ENCODE measurements at regions not wholly inside any gene's neighbourhood (a gene's known extent, or its start where the extent isn't known, plus 50 kb on each side); places are given as distances from the start of the nearest gene placed in this dataset.
"Not testable (repeated sequence)": the region's sequence is repeated elsewhere in the genome, so short reads cannot be mapped to it uniquely, and the experiment has no call there.

DNA sequence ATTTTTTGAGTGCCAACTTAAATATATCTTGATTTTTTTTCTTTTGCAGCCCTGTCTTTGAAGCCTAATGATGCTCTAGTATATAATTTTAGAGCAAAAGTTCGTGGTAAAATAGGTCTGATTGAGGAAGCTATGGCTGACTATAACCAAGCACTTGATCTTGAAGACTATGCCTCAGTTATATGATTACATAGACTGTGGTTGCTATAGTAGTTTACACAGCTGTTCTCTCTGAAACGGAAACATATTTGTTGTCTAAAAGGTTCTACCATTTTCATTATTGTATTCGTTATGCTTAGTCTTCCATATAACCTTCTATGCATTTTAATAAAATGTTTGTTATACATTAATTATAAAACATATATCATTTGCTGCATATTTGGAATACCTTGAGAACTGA lies 246.7 kb downstream of the TTC6 start:
- no peak for DNase-seq (ENCODE audit: low read depth, low spot score)

DNA sequence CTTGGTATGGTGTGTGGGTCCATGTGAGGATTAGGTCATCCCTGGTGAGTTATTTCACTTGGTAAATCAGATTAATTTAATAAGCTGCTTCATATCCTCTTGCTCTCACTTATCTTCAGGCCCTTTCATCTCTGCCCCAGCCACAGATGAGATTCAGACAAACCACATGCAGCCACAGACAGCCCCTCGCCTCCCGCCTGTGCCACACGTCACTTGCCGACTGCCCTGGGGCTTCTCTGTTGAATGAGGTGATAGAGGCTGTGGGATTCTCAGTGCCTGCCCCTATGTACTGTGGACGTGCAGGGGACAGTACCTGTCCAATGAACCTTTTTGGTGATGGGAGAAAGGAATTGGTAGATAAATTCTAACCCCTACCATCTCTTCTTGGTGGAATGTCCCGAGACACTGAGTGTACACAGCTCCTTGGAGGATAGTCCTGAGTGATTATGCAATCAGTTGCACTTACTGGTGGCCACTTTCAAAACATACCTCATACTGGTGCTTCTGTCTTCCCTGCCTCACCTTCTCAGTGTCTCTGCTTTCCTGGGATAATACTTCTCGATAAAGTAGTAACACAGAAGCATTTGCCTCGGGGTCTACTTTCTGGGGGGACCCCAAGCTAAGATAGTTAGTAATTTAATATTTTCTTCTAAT lies 248.7 kb downstream of the TTC6 start:
- DNase-seq (ENCODE audit: low read depth, low spot score) = no peak

DNA sequence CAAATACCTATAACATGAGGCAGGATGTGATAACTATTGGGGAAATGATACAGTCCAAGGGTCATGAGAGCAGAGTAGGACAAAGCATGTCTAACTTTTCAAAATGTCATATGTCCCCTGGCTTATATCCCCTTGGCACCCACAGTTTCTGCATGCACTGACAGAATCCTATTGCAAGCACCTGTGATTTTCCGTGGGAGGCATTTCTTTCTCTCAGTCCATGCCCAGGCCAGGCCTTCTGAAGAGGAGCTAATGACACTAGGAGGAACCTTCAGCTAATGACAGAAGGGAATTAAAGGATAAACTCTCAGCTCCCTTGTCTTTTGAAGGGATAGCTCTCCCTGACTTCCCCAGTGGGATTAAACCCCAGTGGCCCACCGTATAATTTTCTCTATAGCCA lies 249.2 kb downstream of the TTC6 start:
- no peak for DNase-seq (ENCODE audit: low read depth, low spot score)

DNA sequence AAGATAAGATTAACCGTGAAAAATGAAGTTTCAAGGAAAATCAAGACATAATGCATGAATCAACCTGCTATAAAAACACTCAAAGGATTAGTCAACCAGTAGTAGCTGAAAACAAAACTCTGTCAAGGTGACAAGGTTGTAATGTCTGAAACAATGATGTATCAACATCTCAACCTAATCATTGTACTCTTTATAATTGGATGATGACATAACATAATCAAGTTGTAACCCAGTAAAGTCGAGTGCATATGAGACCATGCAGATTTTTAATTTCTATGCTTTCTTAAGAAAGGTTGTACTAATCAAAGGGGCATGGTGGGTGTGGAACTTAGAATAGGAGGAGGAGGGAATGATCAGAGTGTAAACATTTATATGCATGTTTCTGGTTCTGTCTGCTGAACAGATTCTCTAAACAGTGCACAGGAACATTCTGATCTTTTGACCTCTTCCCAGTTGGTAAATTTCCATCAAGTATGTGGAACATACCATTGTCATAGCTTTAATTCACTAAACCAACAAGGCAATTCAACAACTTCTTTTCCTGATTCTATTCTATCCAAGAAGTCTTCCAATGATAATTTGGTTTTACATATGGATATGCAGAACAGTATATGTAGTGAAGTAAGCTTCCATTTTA lies 253.7 kb downstream of the TTC6 start:
- no peak for DNase-seq (ENCODE audit: low read depth, low spot score)

DNA sequence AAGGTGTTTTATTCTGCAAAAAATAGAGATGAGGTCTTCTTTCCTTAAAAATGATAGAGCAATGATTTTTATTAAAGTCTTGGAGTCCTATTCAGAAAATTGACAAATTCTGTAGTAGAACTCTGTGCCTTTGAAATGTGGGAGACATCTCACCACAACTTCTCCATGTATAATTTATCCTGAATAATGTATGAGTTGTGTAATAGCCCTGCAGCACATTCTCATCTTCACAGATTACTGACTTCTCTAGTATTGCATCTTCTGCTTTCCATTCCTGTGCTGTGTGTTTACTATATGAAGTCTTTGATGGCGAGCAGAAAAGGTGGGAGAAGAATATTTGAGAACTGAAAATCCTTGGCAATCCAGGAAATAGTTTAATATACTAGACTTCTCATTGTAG lies 255.6 kb downstream of the TTC6 start:
- no peak for DNase-seq (ENCODE audit: low read depth, low spot score)

DNA sequence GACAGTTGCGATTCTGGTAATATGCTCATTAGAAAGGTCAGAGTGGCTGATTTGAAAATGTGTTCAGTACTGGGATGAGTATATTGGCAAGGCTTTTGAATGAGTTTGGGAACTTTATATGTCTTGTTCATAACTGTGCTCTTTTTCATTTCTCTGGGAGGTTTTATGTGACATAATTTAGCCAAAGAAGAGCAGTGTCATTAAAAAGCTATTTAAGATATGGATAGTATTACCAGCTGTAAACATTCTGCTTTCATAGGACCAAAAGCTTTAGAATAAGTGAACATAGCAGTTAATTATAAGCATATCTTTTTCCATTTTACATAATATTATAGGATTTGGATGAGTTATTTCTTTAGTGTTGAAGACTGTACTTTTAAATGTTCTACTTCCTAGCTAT lies 260.4 kb downstream of the TTC6 start:
- no peak for DNase-seq (ENCODE audit: low read depth, low spot score)

DNA sequence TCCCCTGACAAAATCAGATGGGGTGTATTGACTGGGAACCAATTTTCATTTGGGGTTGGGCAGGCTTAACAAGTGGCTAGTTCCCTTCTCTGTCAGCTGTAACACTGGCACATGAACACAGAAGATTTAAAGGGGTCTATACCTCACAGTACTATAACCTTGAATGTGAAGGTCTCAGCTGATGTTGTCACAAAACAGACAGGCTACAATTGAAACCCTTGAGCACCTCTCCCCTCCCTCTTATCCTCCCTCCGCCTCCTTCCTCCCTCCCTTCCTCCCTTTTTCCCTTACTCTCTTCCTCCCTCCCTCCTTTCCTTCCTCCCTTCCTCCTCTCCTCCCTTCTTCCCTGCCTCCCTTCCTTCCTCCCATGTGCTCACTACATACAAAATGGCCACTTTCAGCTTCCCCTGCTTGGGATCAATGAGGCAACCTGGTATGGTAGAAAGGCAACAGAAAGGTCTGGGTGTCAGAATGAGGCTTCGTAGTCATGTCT lies 262.4 kb downstream of the TTC6 start:
- no peak for DNase-seq (ENCODE audit: low read depth, low spot score)

DNA sequence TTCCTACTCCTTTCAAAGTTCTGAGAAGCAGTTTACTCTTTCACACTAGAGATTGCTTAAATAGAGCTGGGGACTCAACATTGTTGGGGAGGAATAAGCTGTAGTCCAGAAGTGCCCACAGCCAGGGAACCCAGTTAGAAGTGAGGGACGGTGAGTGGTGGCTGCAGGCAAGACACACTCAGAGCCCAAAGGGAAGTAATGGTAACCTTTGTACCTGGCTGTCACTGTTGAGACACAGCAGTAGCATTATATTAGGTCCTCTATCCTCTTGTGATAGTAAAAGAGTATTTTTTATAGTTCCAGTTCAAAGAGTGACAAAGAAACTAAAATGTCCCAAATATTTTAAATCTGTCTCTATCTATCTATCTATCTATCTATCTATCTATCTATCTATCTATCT lies 263.3 kb downstream of the TTC6 start:
- DNase-seq (ENCODE audit: low read depth, low spot score) = no peak

DNA sequence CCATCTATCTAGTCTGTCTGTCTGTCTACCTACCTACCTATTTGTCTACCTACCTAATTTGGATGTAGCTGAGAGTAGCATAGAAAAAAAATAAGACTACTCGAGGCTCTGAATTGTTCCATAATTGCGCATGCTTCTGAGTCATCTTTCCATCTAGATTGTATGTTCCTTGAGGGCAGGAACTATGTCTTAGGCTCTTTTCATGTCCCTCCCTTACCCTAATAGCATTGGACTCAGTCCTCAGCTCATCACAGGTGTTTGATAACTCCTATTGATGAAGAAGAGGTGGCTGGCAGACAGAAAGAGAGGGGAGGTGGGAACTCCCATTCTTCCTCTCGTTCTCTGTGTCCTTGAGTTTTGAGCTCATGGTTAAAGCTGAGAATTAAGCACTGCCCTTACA lies 263.7 kb downstream of the TTC6 start:
- DNase-seq (ENCODE audit: low read depth, low spot score) = no peak

DNA sequence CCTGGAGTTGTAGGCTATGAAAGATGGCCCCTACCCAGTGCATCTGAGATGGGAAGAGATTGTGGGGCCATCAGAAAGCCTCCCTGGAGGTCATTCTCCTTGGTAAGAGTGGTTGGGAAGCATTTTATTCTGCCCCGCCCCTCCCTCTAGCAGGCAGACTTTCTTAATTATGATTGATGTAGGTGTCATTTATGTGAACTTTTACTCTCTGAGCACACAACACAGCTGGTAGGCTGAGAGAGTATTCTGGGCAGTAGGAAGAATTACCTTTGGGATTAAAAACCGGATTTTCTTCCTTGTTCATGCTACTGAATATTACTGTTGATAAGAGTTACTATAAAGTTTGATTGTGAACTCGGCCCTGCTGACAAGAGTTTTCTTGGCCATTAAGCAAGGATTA lies 266.8 kb downstream of the TTC6 start:
- DNase-seq (ENCODE audit: low read depth, low spot score) = no peak

DNA sequence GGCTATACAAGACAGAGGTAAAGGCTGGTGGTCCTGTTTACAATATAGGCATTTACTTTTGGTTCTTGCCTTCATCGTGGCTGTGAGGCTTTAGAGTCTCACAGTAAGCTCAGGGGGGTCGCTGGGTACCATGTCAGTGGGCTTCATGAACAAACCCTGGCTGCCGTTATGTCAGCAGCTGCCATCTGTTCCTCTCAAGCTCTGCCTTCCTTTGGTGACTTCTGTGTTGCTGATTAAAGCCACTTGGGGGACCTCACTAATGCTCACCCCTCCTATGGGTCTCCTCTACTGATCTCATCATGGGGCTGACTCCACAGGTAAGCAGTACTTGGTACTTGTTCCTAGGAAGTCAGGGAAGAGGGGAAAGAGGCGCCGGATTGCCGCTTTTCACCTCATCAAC lies 268.7 kb downstream of the TTC6 start:
- DNase-seq (ENCODE audit: low read depth, low spot score) = no peak

DNA sequence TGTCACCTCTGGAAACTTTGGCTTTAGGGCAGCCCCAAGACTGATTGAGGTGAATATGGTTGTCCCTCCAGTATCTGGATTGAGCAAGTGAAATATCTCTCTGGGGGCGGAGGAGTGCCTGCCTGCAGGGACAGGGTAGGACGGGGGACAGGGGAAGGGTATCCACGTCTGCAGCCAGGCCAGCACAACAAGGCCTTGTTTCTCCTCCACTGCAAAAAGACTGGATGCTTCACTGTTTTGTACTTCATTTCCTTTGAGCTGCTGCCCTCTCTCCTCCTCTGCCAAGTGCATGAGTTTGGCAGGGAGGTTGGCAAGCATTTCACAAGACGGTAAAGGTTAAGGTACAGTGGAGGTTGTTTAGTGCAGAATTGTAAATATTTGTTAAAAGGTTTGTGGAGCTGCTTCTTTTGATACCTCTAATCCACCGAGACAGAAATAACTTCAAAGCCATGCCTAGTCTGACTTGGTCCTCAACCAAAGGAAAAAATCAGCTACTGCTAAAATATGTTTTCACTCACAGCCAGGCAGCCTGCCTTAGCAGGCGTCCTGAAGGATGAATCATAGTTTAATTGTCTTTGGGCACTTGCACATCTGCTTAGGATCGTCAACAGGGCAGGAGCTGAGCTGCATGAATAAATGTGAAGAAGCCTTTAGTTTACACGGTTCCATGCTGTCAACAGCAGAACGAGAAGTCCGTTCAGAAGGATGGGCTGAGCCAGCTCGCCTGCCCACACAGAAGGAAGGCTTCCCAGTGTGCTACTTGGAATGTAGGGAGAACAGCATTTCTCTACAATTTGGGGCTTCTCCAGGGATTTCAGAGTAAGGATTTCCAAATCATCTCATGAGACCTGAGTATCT lies 269.7 kb downstream of the TTC6 start:
- no peak for DNase-seq (ENCODE audit: low read depth, low spot score)

DNA sequence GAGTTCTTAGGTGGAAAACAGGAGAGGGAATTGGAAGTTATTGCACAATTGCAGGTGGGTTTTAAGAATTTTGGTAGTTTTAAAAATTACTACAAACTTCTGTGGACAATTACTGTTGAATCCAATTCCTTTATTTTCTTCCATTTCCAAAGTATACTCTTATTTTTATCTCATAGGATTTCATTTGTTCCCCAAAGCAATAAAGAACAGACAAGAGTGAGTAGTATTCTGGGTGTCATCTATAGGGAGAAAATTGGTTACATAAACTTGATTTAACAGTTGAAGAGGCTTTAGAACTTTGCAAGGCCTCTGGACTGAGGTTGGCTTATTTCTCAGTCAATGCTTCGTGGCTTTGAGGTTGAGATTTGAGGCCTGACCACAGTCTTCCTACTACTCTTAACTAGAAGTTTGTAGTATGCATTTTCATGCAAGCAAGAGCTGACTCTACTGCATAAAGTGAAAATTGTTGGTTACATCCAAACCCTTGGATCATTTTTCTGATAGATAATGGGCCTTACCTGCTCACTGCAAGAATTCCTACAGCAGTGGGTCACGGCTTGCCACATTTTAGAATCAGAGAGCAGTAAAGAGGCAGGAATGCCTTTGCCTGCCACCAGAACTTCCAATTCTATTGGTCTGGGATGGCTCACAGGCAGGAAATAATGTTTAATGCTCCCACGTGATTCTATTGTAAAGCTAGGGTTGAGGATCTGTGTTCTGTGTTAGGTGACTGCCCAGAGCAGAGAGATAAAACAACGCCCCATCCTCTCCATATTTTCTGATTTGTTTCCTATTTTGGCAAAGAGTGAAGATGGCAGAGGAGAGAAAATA lies 270.5 kb downstream of the TTC6 start:
- DNase-seq (ENCODE audit: low read depth, low spot score) = no peak

DNA sequence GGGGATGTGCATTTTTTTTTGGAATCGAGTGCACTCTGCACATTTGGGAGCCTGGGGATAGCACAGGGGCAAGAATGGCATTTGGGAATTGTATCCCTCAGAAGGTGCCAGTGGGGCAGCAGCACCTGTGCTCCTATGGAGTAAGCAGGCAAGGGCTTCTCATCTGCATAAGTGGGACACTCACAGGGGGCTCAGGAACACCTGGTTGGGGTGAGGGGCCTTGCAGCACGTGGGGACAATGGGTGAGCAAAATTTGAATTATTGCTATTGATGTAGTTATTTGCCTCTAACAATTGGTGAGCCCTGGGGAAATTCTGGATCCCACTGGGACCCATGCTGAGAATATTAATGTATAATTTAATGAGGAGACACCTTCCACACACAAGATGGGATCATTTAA lies 274.2 kb downstream of the TTC6 start:
- DNase-seq (ENCODE audit: low read depth, low spot score) = no peak

DNA sequence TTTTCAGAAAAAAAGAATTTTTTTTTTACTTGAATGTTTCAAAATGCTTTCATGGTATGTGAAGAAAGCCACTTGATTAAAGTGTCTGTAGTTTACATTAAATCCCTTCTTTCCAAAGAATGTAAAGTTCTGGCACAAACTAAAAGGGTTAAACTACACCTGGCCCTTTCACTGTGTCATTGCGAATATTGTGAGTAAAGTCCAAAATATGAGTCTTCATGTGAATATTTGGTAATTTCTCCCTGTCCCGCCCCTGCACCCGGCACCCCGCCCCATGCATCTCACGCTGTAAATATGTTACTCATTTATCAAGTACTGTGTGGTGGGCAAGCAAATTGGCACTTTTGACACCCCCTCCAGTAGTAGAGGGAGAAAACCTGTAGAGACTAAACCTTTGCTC lies 274.7 kb downstream of the TTC6 start:
- no peak for DNase-seq (ENCODE audit: low read depth, low spot score)

DNA sequence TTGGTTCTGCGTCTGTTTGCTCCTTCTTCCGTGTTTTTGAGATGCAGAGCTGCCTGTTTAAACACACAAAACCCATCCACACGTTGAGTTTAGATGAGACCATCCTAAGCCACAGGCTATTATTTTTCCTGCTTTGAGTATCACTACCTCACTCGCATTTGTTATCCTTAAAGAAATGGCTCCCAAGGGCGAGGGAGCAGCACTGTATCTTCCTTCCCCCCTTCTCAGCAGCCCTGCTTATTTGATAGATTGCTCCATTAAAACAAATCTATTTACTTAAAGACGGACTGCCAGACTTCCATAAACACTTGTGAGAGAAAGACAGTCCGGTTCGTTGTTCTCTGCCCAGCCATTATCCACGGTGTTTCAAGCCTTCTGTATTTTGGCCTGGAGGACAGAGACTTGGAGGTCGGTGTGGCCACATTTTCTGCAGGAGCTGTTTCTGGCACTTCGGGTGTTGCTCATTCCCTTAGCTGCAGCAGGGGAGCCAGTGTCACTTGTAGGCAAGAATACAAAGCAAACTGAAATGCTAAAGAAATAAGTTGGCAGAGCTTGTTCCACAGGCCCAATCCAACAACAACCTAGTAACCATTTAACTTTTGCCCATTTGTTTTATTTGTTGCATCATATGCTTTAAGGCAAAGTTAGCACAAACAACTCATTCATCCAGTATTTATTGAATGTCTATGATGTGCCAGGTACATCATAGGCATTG lies 275.4 kb downstream of the TTC6 start:
- DNase-seq (ENCODE audit: low read depth, low spot score) = no peak

DNA sequence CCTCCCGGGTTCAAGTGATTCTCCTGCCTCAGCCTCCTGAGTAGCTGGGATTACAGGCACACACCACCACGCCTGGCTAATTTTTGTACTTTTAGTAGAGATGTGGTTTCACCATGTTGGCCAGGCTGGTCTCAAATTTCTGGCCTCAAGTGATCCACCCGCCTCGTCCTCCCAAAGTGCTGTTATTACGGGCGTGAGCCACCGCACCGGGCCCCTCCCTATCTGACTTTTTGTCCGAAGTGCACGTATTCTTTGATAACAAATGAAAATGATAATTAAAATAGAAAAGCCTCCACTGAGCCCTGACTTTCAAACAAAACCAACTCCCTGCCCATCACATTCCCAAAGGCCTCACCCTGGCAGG lies 278.6 kb downstream of the TTC6 start:
- not testable (repeated sequence) for DNase-seq (ENCODE audit: low read depth, low spot score)

DNA sequence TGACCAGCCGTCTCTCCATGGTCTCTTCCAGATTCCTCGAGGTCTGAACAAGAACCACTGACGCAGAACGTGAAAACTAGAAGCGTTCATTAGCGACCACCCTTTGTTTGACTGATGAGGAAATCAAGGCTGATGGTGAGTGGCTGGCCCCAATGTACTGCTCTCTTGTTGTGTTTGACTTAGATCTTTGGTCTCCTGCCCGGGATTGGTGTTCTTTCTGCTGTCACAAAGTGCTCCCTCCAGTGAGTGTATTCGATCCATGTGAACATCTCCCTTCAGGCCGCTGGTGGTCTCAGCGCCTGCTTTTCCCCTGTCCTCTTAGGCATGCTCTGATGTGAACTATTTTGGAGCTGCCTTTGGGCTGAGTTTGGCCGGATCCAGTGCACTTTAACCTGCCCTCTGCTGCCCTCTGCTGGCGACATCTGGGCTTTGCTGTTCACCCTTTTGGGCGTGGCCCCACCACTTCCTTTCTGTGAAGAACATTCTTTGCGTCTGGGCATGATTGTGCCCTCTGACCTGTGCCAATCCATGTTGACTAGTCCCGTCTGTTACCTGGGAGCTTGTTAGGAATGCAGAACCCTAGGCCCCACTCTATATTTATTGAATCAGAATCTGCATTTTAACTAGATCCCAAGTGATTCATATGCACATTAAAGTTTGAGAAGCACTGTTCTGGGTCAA lies 279.1 kb downstream of the TTC6 start:
- DNase-seq (ENCODE audit: low read depth, low spot score) = peak; percentile 92

DNA sequence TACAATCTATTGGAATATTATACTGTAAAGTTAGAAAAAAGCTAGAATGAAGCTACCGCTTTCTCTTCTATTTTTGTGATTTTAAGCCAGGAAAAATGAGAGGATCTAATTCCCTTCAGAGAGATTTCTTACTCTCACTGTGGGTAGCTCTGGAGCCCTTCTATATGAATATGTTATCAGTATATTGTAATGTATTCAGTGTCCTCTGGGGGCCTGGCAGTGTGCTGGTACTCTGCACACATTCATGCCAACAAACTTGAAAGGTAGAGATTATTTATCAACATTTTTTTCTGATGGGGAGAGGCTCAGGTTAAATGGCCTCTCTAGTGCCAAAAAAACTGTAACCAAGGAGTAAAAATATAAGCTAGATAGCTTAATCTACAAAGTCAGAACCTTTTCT lies 292.8 kb downstream of the TTC6 start:
- DNase-seq (ENCODE audit: low read depth, low spot score) = no peak

DNA sequence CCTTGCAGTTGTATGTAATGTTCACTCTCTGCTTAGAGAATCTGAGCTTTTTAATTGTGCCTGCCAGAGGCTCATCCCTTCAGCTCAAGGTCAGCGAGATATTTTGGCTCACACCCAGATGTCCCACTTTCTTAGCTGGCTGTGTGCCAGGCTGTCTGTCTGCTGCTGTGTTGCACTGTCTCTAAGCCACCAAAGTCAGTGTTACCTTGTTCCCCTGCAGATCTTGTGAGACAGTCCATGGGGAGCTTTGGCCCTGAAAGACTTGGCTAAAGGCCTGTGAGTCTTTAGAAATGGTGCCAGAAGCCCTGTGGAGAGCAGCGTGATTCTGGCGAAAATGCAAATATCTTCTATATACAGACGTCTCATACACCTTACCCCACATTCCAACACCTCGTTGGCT lies 293.7 kb downstream of the TTC6 start:
- no peak for DNase-seq (ENCODE audit: low read depth, low spot score)

DNA sequence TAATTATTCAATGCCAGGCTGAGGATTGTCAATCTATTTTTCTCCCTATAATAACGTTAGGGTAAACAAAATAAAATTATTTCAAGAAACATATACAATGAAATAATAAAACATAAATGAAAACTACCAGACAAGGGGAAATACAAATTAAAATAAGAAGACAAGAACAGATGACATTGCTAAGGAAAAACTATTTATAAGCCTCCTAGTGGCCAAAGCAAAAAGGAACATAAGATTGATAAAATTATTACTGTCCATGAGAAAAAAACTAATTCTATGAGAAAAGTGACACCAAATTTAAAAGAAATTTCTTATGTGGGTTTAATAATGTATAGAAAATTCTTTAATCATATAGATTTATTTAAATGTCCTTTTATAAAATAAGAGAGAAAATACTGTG lies 294.7 kb downstream of the TTC6 start:
- no peak for DNase-seq (ENCODE audit: low read depth, low spot score)

All from ELF-1 (cell line).